ENCODE measurements at regions not wholly inside any gene's neighbourhood (a gene's known extent, or its start where the extent isn't known, plus 50 kb on each side); places are given as distances from the start of the nearest gene placed in this dataset.
A peak's percentile ranks its signal among the peaks of the same experiment; 100 is the strongest.
"Not testable (repeated sequence)": the region's sequence is repeated elsewhere in the genome, so short reads cannot be mapped to it uniquely, and the experiment has no call there.

DNA sequence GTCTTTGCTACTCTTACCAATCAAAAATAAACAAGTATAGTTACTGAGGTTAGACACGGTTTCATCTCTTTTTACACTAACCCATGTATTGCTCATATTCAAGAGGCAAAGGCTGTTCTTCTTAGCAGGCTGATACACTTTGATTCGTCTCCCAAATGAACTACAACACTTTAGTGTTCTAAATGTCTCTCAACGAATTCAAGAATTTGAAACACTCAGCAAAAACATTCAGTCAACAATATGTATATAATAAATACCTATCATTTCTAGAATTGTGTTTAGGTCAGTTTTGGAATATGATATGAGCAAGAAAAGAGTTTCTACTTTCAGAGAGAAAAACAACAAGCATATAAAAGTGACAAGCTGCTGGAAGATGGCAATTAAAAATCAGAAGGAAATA lies 669.6 kb upstream of the DPPA4 start:
- Histone ChIP-seq H3K36me3 (ENCODE audit: insufficient read depth, low read length) (no peaks in the 10 kb centered on the region), H3K27me3 (ENCODE audit: insufficient read depth, low read length) (no peaks in the 10 kb centered on the region), H3K4me3 (ENCODE audit: low read length) (no peak overlapping the region), H2AFZ (ENCODE audit: low read depth, low read length) (no peak overlapping the region), H3K4me1 (ENCODE audit: insufficient read depth, low read length) (no peaks in the 10 kb centered on the region), H3K9me3 (ENCODE audit: low read length) (no peaks in the 10 kb centered on the region)

DNA sequence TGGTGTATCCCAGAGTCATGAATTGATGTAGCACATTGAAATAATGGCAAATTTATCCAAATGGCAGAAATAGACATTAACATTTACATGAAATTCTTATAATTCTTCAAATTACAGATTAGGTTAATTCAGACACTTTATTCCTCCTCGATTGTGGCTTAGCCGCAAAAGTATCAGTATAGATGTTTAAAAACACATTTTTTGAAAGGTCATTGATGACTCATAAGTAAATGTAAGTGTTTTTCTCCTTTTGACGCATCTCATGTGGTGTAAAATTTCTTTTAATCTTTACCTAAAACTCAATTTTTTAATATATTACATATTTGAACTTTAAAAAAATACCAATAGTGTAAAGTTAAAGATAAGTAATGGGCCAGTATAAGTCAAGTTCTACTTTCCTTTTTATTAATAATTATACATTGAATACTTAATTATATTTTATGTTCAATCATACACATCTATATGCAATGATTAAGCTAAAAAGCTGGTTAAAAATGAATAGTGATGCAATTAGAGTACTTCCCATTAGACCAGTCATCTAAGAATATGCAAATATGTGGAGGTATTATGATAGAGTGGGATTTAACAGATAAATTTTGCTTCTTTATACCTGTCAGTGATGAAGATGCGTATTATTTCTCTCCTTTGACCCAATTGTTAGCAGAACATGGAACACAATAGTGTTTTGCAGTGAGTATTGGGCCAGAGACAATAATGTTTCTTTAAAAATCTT lies 678.1 kb upstream of the DPPA4 start:
- Histone ChIP-seq H2AFZ (ENCODE audit: low read depth, low read length) (no peak overlapping the region), H3K27me3 (ENCODE audit: insufficient read depth, low read length) (no peaks in the 10 kb centered on the region), H3K36me3 (ENCODE audit: insufficient read depth, low read length) (no peaks in the 10 kb centered on the region), H3K9me3 (ENCODE audit: low read length) (no peaks in the 10 kb centered on the region), H3K4me3 (ENCODE audit: low read length) (no peak overlapping the region), H3K4me1 (ENCODE audit: insufficient read depth, low read length) (peaks cover 5% of the 10 kb centered on the region)

DNA sequence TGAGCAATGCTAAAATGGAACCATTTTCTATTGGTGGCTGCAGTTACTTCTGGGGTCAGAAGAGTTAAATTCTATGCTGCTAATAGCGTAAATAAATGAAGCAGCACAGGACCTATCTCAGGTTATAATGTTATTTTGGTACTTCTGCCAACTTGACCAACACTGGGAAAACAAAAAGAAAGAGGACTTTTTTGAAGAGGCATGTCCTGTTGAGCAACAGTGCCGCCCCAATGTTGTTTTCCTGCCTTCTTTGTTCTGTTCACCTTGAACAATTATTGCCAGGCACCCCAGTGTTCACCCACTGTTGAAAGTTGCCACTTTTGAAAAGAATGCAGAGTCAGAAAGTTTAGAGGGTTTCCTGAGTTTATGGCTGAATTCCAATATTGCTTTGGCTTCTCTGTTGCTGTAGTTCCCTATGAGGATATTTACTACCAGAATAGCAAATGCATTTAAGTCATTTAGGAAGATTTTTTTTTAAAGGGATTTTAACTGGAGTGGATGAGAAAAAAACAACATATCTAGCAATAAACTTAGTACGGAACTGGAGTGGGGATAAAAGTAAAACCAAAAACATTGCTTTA lies 679.0 kb upstream of the DPPA4 start:
- Histone ChIP-seq H3K4me1 (ENCODE audit: insufficient read depth, low read length) (peaks cover 5% of the 10 kb centered on the region), H3K27me3 (ENCODE audit: insufficient read depth, low read length) (no peaks in the 10 kb centered on the region), H3K4me3 (ENCODE audit: low read length) (no peak overlapping the region), H2AFZ (ENCODE audit: low read depth, low read length) (no peak overlapping the region), H3K9me3 (ENCODE audit: low read length) (no peaks in the 10 kb centered on the region), H3K36me3 (ENCODE audit: insufficient read depth, low read length) (no peaks in the 10 kb centered on the region)

DNA sequence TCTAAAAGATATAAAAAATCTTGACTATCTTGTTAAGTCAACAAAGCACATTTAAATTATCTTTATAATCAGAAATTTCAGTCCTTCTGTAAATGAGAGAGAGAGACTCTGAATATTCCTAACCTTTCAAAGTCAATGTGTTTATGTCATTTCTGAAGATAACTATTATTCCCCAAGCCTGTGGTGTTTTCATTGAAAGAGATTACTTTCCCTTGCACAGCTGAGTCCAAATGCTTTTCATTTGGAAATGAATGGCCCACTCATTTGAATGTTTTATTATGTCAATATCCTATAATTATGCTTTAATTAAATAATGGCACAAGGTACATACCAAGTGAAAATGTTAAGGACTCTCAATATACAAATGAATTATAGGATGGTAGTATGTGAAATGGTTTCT lies 680.0 kb upstream of the DPPA4 start:
- Histone ChIP-seq H2AFZ (ENCODE audit: low read depth, low read length) (no peak overlapping the region), H3K27me3 (ENCODE audit: insufficient read depth, low read length) (no peaks in the 10 kb centered on the region), H3K36me3 (ENCODE audit: insufficient read depth, low read length) (no peaks in the 10 kb centered on the region), H3K4me3 (ENCODE audit: low read length) (no peak overlapping the region), H3K4me1 (ENCODE audit: insufficient read depth, low read length) (peaks cover 5% of the 10 kb centered on the region), H3K9me3 (ENCODE audit: low read length) (no peaks in the 10 kb centered on the region)

DNA sequence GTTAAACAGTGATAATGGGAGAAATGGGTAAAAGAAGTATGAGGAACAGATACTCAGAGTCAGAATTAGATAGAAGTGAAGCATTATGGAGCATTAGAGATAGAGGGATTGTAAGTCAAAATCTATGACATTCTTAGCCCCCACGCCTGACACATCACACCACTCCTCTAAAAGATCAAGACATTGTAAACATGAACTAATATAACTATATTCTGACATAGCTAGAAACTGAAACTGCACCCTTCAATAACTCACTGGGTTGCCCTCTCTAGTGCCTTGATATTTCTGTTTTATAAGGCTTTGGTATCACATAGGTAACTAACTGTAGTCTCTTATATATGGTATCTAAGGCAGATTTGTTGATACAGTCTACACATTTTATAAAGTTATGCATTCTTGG lies 684.3 kb upstream of the DPPA4 start:
- H3K4me3 ChIP-seq (ENCODE audit: low read length), result no peak overlapping the region

DNA sequence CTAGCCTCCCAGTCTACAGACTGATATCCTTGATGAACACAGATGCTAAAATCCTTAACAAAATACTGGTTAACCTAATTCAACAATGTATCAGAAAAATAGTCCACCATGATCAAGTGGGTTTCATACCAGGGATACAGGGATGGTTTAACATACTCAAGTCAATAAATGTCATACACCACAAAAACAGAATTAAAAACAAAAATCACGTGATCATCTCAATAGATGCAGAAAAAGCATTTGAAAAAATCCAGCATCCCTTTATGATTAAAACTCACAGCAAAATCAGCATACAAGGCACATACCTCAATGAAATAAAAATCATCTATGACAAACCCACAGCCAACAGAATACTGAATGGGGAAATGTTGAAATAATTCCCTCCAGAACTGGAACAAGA lies 685.7 kb upstream of the DPPA4 start:
- H3K9me3 ChIP-seq (ENCODE audit: low read length); H3K27me3 ChIP-seq (ENCODE audit: insufficient read depth, low read length); H3K36me3 ChIP-seq (ENCODE audit: insufficient read depth, low read length); H3K4me3 ChIP-seq (ENCODE audit: low read length); H3K4me1 ChIP-seq (ENCODE audit: insufficient read depth, low read length); H2AFZ ChIP-seq (ENCODE audit: low read depth, low read length): not testable (repeated sequence)

More for the DNA sequence above, 684.3 kb upstream of the DPPA4 start:
- H3K27me3 ChIP-seq (ENCODE audit: insufficient read depth, low read length), result no peaks in the 10 kb centered on the region
- no peak overlapping the region for H2AFZ ChIP-seq (ENCODE audit: low read depth, low read length)
- H3K4me1 ChIP-seq (ENCODE audit: insufficient read depth, low read length), result no peaks in the 10 kb centered on the region
- no peaks in the 10 kb centered on the region for H3K9me3 ChIP-seq (ENCODE audit: low read length)
- no peaks in the 10 kb centered on the region for H3K36me3 ChIP-seq (ENCODE audit: insufficient read depth, low read length)

DNA sequence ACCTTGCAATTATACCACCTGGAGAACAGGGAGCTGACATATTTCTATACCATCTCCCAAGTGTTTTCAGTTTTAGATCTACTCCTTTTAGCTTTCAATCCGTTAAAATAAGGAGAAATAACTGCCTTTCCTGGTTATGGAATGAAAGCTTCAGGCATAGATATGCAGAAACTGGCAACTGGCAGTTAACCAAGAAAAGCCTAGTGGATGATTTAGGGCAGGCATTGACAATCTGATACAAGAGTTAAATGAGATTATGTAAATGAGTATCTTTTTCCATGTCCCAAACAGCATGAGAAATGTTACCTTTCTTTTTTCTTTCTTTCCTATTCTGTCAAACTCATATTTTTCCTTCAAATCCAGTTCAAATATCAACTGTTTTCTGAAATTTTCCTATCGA lies 689.1 kb upstream of the DPPA4 start:
- Histone ChIP-seq H3K36me3 (ENCODE audit: insufficient read depth, low read length) (no peaks in the 10 kb centered on the region), H2AFZ (ENCODE audit: low read depth, low read length) (no peak overlapping the region), H3K4me3 (ENCODE audit: low read length) (no peak overlapping the region), H3K9me3 (ENCODE audit: low read length) (no peaks in the 10 kb centered on the region), H3K27me3 (ENCODE audit: insufficient read depth, low read length) (no peaks in the 10 kb centered on the region), H3K4me1 (ENCODE audit: insufficient read depth, low read length) (peaks cover 13% of the 10 kb centered on the region)

DNA sequence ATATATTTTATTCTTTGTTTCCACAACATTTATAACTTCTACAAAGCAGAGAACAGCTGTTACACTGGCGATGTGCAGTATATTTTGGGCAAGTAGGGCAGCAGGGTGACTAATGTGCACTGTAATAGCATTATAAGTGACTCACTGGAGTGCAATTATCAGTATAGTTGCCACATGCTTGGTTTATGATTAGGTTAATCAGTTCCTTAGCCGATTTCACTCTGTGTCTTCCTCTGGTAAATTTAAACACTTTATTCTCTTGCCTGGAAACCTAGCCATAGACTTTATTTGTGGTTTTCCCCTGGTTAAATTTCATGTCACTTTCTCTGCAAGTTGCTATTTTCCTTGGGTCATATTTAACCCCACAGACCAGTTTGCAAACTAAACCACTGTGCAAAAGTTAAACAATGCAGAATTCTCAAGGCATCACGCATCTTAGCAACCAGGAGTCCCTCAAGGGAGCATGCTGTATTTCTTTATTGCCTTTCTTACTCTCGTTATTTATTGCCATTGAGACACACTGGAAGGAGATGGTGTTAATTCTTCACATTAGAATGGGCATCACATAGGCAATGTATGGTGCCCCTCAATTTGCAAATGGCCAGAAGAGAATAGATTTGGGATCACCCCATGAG lies 690.2 kb upstream of the DPPA4 start:
- H3K36me3 ChIP-seq (ENCODE audit: insufficient read depth, low read length), result no peaks in the 10 kb centered on the region
- peaks cover 13% of the 10 kb centered on the region for H3K4me1 ChIP-seq (ENCODE audit: insufficient read depth, low read length)
- no peaks in the 10 kb centered on the region for H3K27me3 ChIP-seq (ENCODE audit: insufficient read depth, low read length)
- H3K4me3 ChIP-seq (ENCODE audit: low read length), result no peak overlapping the region
- H2AFZ ChIP-seq (ENCODE audit: low read depth, low read length), result peak overlapping the region; percentile 24
- no peaks in the 10 kb centered on the region for H3K9me3 ChIP-seq (ENCODE audit: low read length)

DNA sequence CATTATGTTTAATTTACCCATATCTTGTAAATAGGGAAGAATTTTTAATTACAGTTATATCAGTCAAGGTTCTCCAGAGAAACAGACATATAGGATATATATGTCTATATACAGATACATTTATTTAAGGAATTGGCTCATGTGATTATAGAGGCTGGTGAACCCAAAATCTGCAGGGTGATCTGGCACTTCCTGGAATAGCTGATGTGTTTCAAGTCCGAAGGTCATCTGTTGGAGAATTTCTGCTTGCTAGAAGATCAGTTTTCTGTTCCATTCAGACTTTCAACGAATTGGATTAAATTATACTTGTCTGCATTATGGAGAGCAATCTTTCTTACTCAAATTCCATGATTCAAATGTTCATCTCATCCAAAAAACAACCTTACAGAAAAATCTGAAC lies 694.6 kb upstream of the DPPA4 start:
- H2AFZ ChIP-seq (ENCODE audit: low read depth, low read length), result no peak overlapping the region
- H3K4me3 ChIP-seq (ENCODE audit: low read length), result no peak overlapping the region
- H3K36me3 ChIP-seq (ENCODE audit: insufficient read depth, low read length), result no peaks in the 10 kb centered on the region
- H3K27me3 ChIP-seq (ENCODE audit: insufficient read depth, low read length), result no peaks in the 10 kb centered on the region
- no peaks in the 10 kb centered on the region for H3K9me3 ChIP-seq (ENCODE audit: low read length)
- H3K4me1 ChIP-seq (ENCODE audit: insufficient read depth, low read length), result peaks cover 13% of the 10 kb centered on the region

DNA sequence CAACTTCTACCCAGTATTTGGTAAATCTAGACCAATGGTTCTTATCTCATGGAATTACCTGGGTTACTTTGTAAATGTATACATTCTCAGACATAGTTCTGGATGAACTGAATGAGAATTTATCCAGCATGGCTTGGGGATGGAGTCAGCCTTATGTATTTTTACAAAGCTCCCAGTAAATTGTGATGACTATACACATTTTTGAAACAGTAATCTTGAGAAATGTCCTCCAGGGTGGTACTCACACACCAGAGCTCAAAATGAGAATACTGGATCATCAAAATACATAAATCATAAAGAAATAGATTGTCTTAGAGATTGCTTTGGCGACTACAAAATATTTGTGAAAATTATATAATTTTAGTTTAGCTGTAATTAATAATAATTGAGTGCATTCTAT lies 722.1 kb upstream of the DPPA4 start:
- peaks cover 3% of the 10 kb centered on the region for H3K4me1 ChIP-seq (ENCODE audit: insufficient read depth, low read length)
- H3K36me3 ChIP-seq (ENCODE audit: insufficient read depth, low read length), result no peaks in the 10 kb centered on the region
- H3K27me3 ChIP-seq (ENCODE audit: insufficient read depth, low read length), result no peaks in the 10 kb centered on the region
- H3K4me3 ChIP-seq (ENCODE audit: low read length), result no peak overlapping the region
- H2AFZ ChIP-seq (ENCODE audit: low read depth, low read length), result no peak overlapping the region
- H3K9me3 ChIP-seq (ENCODE audit: low read length), result no peaks in the 10 kb centered on the region

DNA sequence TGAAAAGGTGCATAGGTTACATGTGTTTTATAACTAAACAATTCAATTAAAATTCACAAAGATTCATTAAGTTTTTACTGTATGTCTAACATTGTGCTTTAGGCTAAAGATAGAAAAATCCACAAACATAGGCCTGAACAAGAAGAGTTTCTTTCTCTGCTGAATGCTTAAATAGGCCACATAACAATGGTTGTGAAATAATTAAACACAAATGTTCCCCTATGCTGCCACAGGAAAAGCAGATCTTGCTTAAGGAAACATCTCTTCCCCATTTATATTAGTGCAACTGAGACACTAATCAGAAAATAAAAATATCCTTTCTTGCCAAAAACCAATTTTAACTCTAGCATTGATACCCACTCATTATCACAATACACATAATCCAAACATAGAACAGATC lies 725.4 kb upstream of the DPPA4 start:
- no peak overlapping the region for H3K4me3 ChIP-seq (ENCODE audit: low read length)
- no peak overlapping the region for H2AFZ ChIP-seq (ENCODE audit: low read depth, low read length)
- no peaks in the 10 kb centered on the region for H3K27me3 ChIP-seq (ENCODE audit: insufficient read depth, low read length)
- peaks cover 3% of the 10 kb centered on the region for H3K4me1 ChIP-seq (ENCODE audit: insufficient read depth, low read length)
- no peaks in the 10 kb centered on the region for H3K9me3 ChIP-seq (ENCODE audit: low read length)
- H3K36me3 ChIP-seq (ENCODE audit: insufficient read depth, low read length), result no peaks in the 10 kb centered on the region

DNA sequence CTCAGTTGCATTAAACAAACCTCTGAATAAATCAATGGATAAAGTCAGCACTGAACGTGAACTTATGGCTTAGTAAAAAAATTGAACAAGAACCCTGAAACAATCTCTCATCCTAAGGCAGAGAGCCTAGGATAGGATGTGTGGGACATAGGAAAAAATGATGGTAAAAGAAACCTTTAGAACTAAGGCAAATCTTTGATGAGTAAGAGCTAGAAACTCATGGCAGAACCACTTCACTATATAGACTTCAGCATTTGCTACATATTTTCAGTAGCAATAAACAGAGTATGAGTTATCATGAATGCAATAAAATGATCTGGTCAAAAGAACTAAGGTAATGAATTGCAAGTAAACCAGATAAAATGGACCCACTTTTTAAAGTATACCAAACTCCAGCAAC lies 725.8 kb upstream of the DPPA4 start:
- Histone ChIP-seq H3K36me3 (ENCODE audit: insufficient read depth, low read length) (no peaks in the 10 kb centered on the region), H2AFZ (ENCODE audit: low read depth, low read length) (no peak overlapping the region), H3K4me3 (ENCODE audit: low read length) (no peak overlapping the region), H3K9me3 (ENCODE audit: low read length) (no peaks in the 10 kb centered on the region), H3K4me1 (ENCODE audit: insufficient read depth, low read length) (peaks cover 3% of the 10 kb centered on the region), H3K27me3 (ENCODE audit: insufficient read depth, low read length) (no peaks in the 10 kb centered on the region)

DNA sequence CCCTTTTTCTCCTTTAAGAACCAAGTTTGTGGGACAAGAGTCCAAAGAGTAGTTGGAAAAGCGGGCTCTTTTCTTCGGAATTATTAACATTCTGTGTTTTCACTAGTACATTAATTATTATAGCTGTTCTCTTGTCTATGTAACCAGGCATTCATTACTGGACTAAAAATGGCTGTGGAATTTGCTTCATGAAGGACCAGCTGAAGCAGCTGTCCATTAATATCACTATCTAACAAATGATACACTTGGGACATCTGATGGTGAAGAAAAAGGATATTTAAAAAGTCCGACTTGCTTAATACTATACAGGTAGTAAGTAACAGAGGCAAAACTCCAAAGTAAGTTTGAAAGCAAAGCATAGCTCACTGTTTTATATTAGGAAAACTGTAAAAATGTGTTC lies 728.9 kb upstream of the DPPA4 start:
- no peaks in the 10 kb centered on the region for H3K9me3 ChIP-seq (ENCODE audit: low read length)
- H3K4me3 ChIP-seq (ENCODE audit: low read length), result no peak overlapping the region
- peaks cover 21% of the 10 kb centered on the region for H3K4me1 ChIP-seq (ENCODE audit: insufficient read depth, low read length)
- no peaks in the 10 kb centered on the region for H3K36me3 ChIP-seq (ENCODE audit: insufficient read depth, low read length)
- H2AFZ ChIP-seq (ENCODE audit: low read depth, low read length), result no peak overlapping the region
- H3K27me3 ChIP-seq (ENCODE audit: insufficient read depth, low read length), result no peaks in the 10 kb centered on the region
